GM13977 (cell line): ENCODE measurements at regions not wholly inside any gene's neighbourhood (a gene's known extent, or its start where the extent isn't known, plus 50 kb on each side); places are given as distances from the start of the nearest gene placed in this dataset.

Experiments used
- DNase-seq: peaks from one replicate; pipeline ENCODE4 v3.0.0; 2012; ENCODE audit warnings: low spot score
- CTCF ChIP-seq: IDR thresholded peaks from 2 replicates; pipeline ENCODE4 v1.5.1; 2012; ENCODE audit warnings: mild to moderate bottlenecking, control low read depth; ENCODE audit not compliant: insufficient read depth; ENCODE audit errors: extremely low read depth, missing control alignments
- in situ Hi-C: fragments of 300-500 bp; cut with MboI; formaldehyde crosslinking; loops from one replicate; pipeline ENCODE4 v1.12.0; 2022; ENCODE audit warnings: low sequenced_read_pairs, low pct_unique_long_range_greater_than_20kb, mixed read lengths, inconsistent platforms; ENCODE audit not compliant: unreplicated experiment

- no peak for DNase-seq
- in situ Hi-C loops = no loop called here
- no peak for TF ChIP-seq CTCF
Measured at GRCh38 chr1:204814166-204814884, 56.3 kb upstream of the NFASC start.

- no peak for TF ChIP-seq CTCF
- no peak for DNase-seq
- in situ Hi-C loops = no loop called here
Measured at GRCh38 chr1:204817341-204817740, 53.3 kb upstream of the NFASC start.

GRCh38 chr1:204818998-204819397 is 51.7 kb upstream of the NFASC start:
- no peak for TF ChIP-seq CTCF
- no peak for DNase-seq
- in situ Hi-C loops = no loop called here

- in situ Hi-C loops = no loop called here
- no peak for DNase-seq
- TF ChIP-seq CTCF = no peak
Measured at GRCh38 chr1:204819495-204819894, 51.2 kb upstream of the NFASC start.
